ENCODE measurements at regions not wholly inside any gene's neighbourhood (a gene's known extent, or its start where the extent isn't known, plus 50 kb on each side); places are given as distances from the start of the nearest gene placed in this dataset.

- no peak for TF ChIP-seq CTCF (IDR thresholded peaks at IDR 0.05; ENCODE audit: insufficient read depth in 1 of 2, low read depth in 1 of 2, low read length in 1 of 2, severe bottlenecking in 1 of 2, unreplicated experiment in 1 of 2)
- Histone ChIP-seq H3K36me3 (ENCODE audit: control insufficient read depth, insufficient read depth, low read length) (no peaks in the 10 kb centered on the region), H3K9me3 (no peaks in the 10 kb centered on the region), H3K4me1 (no peaks in the 10 kb centered on the region), H3K27me3 (replicated peaks; ENCODE audit: control insufficient read depth, insufficient read depth, low read length) (no peaks in the 10 kb centered on the region), H3K4me3 (ENCODE audit: low read depth, low read length) (no peak overlapping the region)
- intact Hi-C loops (cut with micrococcal nuclease; ENCODE audit: unreplicated experiment): no loop called here
- POLR2A ChIA-PET: no interaction called here
- Mint-ChIP-seq H3K36me3 (ENCODE audit: insufficient read depth, unreplicated experiment) (no peaks in the 10 kb centered on the region), H3K4me1 (ENCODE audit: low read depth, unreplicated experiment) (no peaks in the 10 kb centered on the region), H3K4me3 (ENCODE audit: unreplicated experiment) (no peak overlapping the region), H3K9me3 (ENCODE audit: unreplicated experiment) (no peaks in the 10 kb centered on the region), H3K27ac (ENCODE audit: unreplicated experiment) (no peak overlapping the region), H3K27me3 (ENCODE audit: insufficient read depth, unreplicated experiment) (no peaks in the 10 kb centered on the region)
- BruUV-seq (replicated peaks): no TSS peak
- CTCF ChIA-PET: no interaction called here
- DNase-seq: no peak
Observed at GRCh38 chr5:114070093-114070722, 291.7 kb upstream of the KCNN2 start.

- TF ChIP-seq CTCF (IDR thresholded peaks at IDR 0.05; ENCODE audit: insufficient read depth in 1 of 2, low read depth in 1 of 2, low read length in 1 of 2, severe bottlenecking in 1 of 2, unreplicated experiment in 1 of 2): no peak
- Mint-ChIP-seq H3K27me3 (ENCODE audit: insufficient read depth, unreplicated experiment) (no peaks in the 10 kb centered on the region), H3K4me1 (ENCODE audit: low read depth, unreplicated experiment) (no peaks in the 10 kb centered on the region), H3K27ac (ENCODE audit: unreplicated experiment) (no peak overlapping the region), H3K9me3 (ENCODE audit: unreplicated experiment) (peaks cover 25% of the 10 kb centered on the region), H3K4me3 (ENCODE audit: unreplicated experiment) (no peak overlapping the region), H3K36me3 (ENCODE audit: insufficient read depth, unreplicated experiment) (no peaks in the 10 kb centered on the region)
- ChIA-PET CTCF (no interaction called here), POLR2A (no interaction called here)
- Histone ChIP-seq H3K36me3 (ENCODE audit: control insufficient read depth, insufficient read depth, low read length) (no peaks in the 10 kb centered on the region), H3K4me3 (ENCODE audit: low read depth, low read length) (no peak overlapping the region), H3K4me1 (no peaks in the 10 kb centered on the region), H3K9me3 (peaks cover 14% of the 10 kb centered on the region), H3K27me3 (replicated peaks; ENCODE audit: control insufficient read depth, insufficient read depth, low read length) (no peaks in the 10 kb centered on the region)
- BruUV-seq (replicated peaks): no TSS peak
- no peak for DNase-seq
- intact Hi-C loops (cut with micrococcal nuclease; ENCODE audit: unreplicated experiment): no loop called here
Observed at GRCh38 chr5:114089259-114089658, 272.6 kb upstream of the KCNN2 start.

GRCh38 chr5:114097570-114097969 is 264.3 kb upstream of the KCNN2 start:
- no peaks in the 10 kb centered on the region for H3K27me3 ChIP-seq (replicated peaks; ENCODE audit: control insufficient read depth, insufficient read depth, low read length)
- Mint-ChIP-seq H3K27ac (ENCODE audit: unreplicated experiment) (no peak overlapping the region), H3K4me1 (ENCODE audit: low read depth, unreplicated experiment) (no peaks in the 10 kb centered on the region), H3K36me3 (ENCODE audit: insufficient read depth, unreplicated experiment) (no peaks in the 10 kb centered on the region), H3K4me3 (ENCODE audit: unreplicated experiment) (no peak overlapping the region), H3K27me3 (ENCODE audit: insufficient read depth, unreplicated experiment) (no peaks in the 10 kb centered on the region), H3K9me3 (ENCODE audit: unreplicated experiment) (peaks cover 12% of the 10 kb centered on the region)
- intact Hi-C loops (cut with micrococcal nuclease; ENCODE audit: unreplicated experiment): no loop called here
- no peaks in the 10 kb centered on the region for H3K36me3 ChIP-seq (ENCODE audit: control insufficient read depth, insufficient read depth, low read length)
- ChIA-PET CTCF (interaction anchor here (0.7 kb wide), 1 partner anchor 339 kb away, joined by 4 read pairs; no protein-coding TSS in a partner anchor), POLR2A (no interaction called here)
- no peak for TF ChIP-seq CTCF (IDR thresholded peaks at IDR 0.05; ENCODE audit: insufficient read depth in 1 of 2, low read depth in 1 of 2, low read length in 1 of 2, severe bottlenecking in 1 of 2, unreplicated experiment in 1 of 2)
- BruUV-seq (replicated peaks): no TSS peak
- H3K9me3 ChIP-seq: no peaks in the 10 kb centered on the region
- no peak for DNase-seq
- no peak overlapping the region for H3K4me3 ChIP-seq (ENCODE audit: low read depth, low read length)
- H3K4me1 ChIP-seq: no peaks in the 10 kb centered on the region
